ENCODE measurements at regions not wholly inside any gene's neighbourhood (a gene's known extent, or its start where the extent isn't known, plus 50 kb on each side); places are given as distances from the start of the nearest gene placed in this dataset.
"Not testable (repeated sequence)": the region's sequence is repeated elsewhere in the genome, so short reads cannot be mapped to it uniquely, and the experiment has no call there.

GRCh38 chr18:1658908-1659566 lies 754.4 kb downstream of the ADCYAP1 start:
- H3K9me3 Mint-ChIP-seq (ENCODE audit: unreplicated experiment): no peaks in the 10 kb centered on the region
- TF ChIP-seq, protein P1, sequence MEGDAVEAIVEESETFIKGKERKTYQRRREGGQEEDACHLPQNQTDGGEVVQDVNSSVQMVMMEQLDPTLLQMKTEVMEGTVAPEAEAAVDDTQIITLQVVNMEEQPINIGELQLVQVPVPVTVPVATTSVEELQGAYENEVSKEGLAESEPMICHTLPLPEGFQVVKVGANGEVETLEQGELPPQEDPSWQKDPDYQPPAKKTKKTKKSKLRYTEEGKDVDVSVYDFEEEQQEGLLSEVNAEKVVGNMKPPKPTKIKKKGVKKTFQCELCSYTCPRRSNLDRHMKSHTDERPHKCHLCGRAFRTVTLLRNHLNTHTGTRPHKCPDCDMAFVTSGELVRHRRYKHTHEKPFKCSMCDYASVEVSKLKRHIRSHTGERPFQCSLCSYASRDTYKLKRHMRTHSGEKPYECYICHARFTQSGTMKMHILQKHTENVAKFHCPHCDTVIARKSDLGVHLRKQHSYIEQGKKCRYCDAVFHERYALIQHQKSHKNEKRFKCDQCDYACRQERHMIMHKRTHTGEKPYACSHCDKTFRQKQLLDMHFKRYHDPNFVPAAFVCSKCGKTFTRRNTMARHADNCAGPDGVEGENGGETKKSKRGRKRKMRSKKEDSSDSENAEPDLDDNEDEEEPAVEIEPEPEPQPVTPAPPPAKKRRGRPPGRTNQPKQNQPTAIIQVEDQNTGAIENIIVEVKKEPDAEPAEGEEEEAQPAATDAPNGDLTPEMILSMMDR (IDR thresholded peaks at IDR 0.05; ENCODE audit: unreplicated experiment): no peak
- DNase-seq (ENCODE audit: low spot score): no peak
- H3K4me1 Mint-ChIP-seq (ENCODE audit: unreplicated experiment): no peaks in the 10 kb centered on the region
- H3K27me3 Mint-ChIP-seq (ENCODE audit: unreplicated experiment): no peaks in the 10 kb centered on the region
- no peak overlapping the region for H3K27ac Mint-ChIP-seq (ENCODE audit: unreplicated experiment)
- H3K36me3 Mint-ChIP-seq (ENCODE audit: low read depth, unreplicated experiment): no peaks in the 10 kb centered on the region
- H3K4me3 Mint-ChIP-seq (ENCODE audit: unreplicated experiment): no peak overlapping the region

- TF ChIP-seq, protein P1 (IDR thresholded peaks at IDR 0.05; ENCODE audit: unreplicated experiment): peak; percentile 96
- H3K36me3 Mint-ChIP-seq (ENCODE audit: low read depth, unreplicated experiment): no peaks in the 10 kb centered on the region
- no peaks in the 10 kb centered on the region for H3K27me3 Mint-ChIP-seq (ENCODE audit: unreplicated experiment)
- H3K9me3 Mint-ChIP-seq (ENCODE audit: unreplicated experiment): no peaks in the 10 kb centered on the region
- peak; percentile 75 for DNase-seq (ENCODE audit: low spot score)
- no peaks in the 10 kb centered on the region for H3K4me1 Mint-ChIP-seq (ENCODE audit: unreplicated experiment)
- H3K4me3 Mint-ChIP-seq (ENCODE audit: unreplicated experiment): no peak overlapping the region
- H3K27ac Mint-ChIP-seq (ENCODE audit: unreplicated experiment): no peak overlapping the region
Measured at GRCh38 chr18:1663879-1664705, 759.4 kb downstream of the ADCYAP1 start.

GRCh38 chr18:1665079-1665478 lies 760.4 kb downstream of the ADCYAP1 start:
- no peaks in the 10 kb centered on the region for H3K9me3 Mint-ChIP-seq (ENCODE audit: unreplicated experiment)
- no peak overlapping the region for H3K4me3 Mint-ChIP-seq (ENCODE audit: unreplicated experiment)
- H3K27ac Mint-ChIP-seq (ENCODE audit: unreplicated experiment): no peak overlapping the region
- H3K27me3 Mint-ChIP-seq (ENCODE audit: unreplicated experiment): no peaks in the 10 kb centered on the region
- no peak for DNase-seq (ENCODE audit: low spot score)
- H3K36me3 Mint-ChIP-seq (ENCODE audit: low read depth, unreplicated experiment): no peaks in the 10 kb centered on the region
- no peaks in the 10 kb centered on the region for H3K4me1 Mint-ChIP-seq (ENCODE audit: unreplicated experiment)
- TF ChIP-seq, protein P1 (IDR thresholded peaks at IDR 0.05; ENCODE audit: unreplicated experiment): no peak

DNA sequence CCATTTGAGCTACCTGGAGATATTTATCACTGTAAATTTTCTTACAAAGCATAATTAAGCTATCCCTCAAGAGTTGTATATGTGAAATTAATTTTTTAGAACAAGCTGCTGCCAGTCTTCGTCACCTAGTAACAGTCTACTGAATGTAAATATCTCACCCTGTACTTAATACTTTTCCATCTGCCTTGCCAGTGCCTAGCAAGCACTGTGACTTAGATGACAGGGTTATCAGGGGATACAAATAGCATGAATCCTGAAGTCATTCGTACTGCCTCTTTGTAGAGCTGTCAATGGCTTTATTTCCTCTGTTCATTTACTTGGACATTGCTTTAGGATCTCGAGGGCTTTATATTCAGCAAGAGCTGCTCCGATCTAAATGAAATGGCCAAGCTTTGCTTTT lies 763.6 kb downstream of the ADCYAP1 start:
- Mint-ChIP-seq H3K4me3 (ENCODE audit: unreplicated experiment) (no peak overlapping the region), H3K4me1 (ENCODE audit: unreplicated experiment) (no peaks in the 10 kb centered on the region), H3K27ac (ENCODE audit: unreplicated experiment) (no peak overlapping the region), H3K9me3 (ENCODE audit: unreplicated experiment) (no peaks in the 10 kb centered on the region), H3K27me3 (ENCODE audit: unreplicated experiment) (no peaks in the 10 kb centered on the region), H3K36me3 (ENCODE audit: low read depth, unreplicated experiment) (no peaks in the 10 kb centered on the region)
- TF ChIP-seq, protein P1 (IDR thresholded peaks at IDR 0.05; ENCODE audit: unreplicated experiment): no peak
- DNase-seq (ENCODE audit: low spot score): no peak

- not testable (repeated sequence) for H3K36me3 Mint-ChIP-seq (ENCODE audit: low read depth, unreplicated experiment); H3K4me3 Mint-ChIP-seq (ENCODE audit: unreplicated experiment); DNase-seq (ENCODE audit: low spot score); H3K4me1 Mint-ChIP-seq (ENCODE audit: unreplicated experiment); H3K27ac Mint-ChIP-seq (ENCODE audit: unreplicated experiment); H3K9me3 Mint-ChIP-seq (ENCODE audit: unreplicated experiment); H3K27me3 Mint-ChIP-seq (ENCODE audit: unreplicated experiment)
Measured at GRCh38 chr18:1671710-1672109, 767.0 kb downstream of the ADCYAP1 start.
